ENCODE measurements at regions not wholly inside any gene's neighbourhood (a gene's known extent, or its start where the extent isn't known, plus 50 kb on each side); places are given as distances from the start of the nearest gene placed in this dataset.

DNA sequence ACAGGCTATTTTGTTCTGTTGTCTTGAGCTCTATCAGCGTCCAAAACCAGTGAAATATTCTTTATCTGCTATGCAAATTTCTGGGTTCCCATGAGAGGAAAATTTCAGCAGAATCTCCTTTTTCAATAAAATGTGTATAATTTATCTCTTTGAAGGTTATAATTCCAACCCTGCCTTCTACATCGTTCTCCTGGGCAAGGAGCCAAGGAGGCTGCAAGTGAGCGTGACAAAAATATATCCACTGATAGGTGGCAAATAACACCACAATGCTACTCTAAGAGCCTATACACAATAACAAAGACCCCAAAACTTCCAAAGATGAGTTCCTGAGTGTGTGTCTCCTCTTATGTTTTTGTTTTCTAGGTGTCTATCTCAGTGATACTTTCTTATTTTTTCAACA is 664.7 kb upstream of the SORCS1 start:
- in situ Hi-C loops (cut with HindIII; ENCODE audit: low sequenced_read_pairs): no loop called here

- in situ Hi-C loops (cut with HindIII; ENCODE audit: low sequenced_read_pairs): no loop called here
These were observed 661.7 kb upstream of the SORCS1 start for GRCh38 chr10:107826171-107826570.

DNA sequence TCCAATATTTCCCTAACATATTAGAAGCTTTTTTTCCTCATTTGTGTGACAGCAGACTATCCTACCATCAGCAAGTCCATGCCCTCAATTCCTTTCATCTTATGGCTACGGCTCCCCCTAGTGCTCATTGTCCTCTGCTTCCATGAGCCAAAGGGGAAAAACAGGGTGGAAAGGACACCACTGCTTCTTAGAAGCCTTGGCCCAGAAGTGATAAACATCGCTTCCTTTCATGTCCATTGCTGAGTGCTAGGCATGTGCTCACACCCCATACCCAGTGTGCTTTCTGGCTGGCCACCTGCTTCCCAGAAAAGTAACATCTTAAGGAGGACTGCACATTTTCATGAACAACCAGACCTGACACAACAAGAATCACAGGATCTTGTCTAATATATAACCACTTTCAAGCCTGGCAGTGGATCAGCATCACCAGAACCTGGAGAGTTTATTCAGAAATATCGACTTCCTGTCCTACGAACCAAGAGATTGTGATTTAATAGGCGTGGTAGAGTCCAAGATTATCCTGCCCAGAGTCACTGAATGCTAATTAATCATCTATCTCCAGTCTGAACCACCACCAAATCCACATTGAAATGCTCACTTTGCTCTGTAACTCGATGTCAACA is 650.5 kb upstream of the SORCS1 start:
- in situ Hi-C loops (cut with HindIII; ENCODE audit: low sequenced_read_pairs): no loop called here

DNA sequence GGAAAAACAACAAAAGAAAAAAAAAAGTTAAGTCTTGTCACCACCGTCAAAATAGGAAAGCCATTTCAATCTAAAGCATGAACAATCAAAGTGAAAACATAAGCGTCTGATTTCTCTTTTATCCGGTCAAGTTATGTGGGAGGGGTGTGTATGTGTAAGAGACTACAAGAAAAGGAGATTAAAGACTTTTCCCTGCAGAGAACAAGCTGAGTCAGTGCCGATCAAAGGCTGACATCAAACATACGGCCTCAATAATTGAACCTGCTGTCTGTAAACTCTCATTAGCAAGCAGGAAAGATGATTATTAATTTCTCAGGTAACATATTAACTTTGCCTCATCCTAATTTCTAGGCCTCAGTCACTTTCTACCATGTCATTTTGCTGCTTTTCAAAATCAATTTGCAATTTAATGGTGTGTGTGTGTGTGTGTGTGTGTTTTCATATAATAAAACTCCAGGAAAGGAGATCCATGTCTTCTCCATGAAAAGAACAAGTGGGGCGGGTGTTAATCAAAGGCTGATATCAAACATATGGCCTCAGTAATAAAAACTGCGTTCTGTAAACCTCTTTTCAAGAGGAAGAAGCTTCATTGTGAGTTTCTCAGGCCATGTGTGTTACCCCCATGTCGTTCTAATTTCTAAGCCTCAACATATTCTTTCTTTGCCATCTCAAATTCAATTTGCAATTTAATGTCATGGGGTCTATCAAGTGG is 649.1 kb upstream of the SORCS1 start:
- in situ Hi-C loops (cut with HindIII; ENCODE audit: low sequenced_read_pairs): no loop called here

DNA sequence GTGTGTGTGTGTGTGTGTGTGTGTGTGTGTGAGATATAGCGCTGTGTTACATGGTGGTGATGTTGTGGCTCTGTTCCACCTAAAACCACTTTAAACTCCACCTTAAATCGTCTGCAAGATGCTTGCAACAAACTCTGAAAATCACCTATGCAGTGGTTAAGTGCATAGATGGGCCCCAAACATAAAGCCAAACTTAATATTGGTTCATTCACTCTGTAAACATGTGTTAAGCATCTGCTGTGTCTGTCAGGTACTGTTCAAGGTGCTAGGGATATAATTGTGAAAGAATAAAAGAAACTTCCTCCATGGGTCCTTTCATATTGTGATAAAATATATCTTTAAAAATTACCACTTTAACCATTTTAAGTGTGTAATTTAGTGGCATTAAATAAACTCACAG is 645.4 kb upstream of the SORCS1 start:
- in situ Hi-C loops (cut with HindIII; ENCODE audit: low sequenced_read_pairs): no loop called here

DNA sequence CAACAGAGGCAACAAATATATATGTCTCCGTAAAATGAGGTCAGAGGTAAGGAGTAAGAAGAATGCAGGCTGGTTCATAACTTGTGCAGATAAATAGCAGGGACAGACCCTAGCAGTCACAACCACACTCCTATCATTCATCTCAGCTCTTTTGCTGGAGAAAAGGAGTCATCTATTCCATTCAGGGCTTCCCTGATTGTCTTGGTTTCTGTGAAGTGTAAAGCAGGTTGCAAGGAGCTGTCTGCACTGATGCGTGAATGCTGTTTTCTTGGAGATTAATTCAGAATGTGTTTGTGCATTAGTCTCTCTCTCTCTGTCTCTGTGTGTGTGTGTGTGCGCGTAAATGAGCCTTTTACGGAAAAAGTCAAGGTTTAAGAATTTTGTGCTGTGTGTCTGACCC is 643.3 kb upstream of the SORCS1 start:
- in situ Hi-C loops (cut with HindIII; ENCODE audit: low sequenced_read_pairs): no loop called here

DNA sequence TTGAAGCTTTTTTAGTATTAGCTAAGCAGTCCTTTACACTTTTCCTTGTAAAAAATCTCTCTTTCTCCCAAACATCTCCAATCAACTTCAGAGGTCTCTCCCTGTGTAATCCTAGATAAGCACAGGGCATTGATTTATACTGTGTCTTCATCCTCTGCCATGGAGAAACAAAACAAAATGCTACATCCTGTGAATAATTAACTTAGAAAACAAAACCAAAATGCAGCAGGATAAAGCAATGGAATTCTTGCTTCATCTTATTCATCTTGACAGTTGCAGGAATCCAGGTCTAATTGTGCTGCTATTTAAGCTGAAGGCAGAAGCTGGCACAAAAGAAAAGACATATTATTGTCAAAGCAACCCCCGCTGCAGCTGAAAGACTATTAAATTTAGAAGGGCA is 641.5 kb upstream of the SORCS1 start:
- in situ Hi-C loops (cut with HindIII; ENCODE audit: low sequenced_read_pairs): no loop called here

GRCh38 chr10:107803546-107803945 is 639.0 kb upstream of the SORCS1 start:
- in situ Hi-C loops (cut with HindIII; ENCODE audit: low sequenced_read_pairs): no loop called here

DNA sequence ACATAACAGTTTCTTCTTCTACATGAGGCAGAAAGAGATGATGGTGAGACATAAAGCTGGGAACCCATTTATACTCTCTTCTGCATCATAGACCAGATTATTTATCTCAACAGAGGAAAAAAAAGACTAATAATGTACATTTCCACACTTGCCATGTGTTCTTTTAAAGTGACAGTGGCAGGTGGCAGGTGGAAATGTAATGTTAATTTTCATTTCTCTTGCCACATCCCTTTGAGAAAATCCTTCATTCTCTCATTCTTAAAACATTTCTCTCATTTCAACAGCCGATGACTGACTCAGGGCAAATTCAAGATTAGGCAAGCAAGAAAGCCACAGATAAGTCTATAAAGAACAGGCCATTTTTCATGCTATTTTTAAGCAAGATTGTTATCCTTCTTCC is 635.6 kb upstream of the SORCS1 start:
- in situ Hi-C loops (cut with HindIII; ENCODE audit: low sequenced_read_pairs): no loop called here

DNA sequence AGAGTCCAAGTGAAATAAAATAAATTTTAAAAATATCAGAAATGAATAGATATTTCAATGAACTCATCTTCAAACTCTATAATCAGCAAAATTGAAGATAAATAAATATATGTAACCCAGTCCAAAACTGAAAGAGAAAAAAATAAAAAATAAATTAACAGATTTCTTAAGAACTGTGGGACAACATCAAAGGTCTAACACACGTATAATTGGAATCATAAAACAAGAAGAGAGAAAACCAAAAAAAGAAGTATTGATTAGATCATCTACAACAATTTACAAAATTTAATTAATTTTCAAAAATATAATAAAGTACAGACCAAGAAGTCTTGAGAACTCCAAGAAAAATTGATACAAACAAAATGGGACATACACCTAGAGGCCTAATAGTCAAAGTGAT is 625.8 kb upstream of the SORCS1 start:
- in situ Hi-C loops (cut with HindIII; ENCODE audit: low sequenced_read_pairs): no loop called here

DNA sequence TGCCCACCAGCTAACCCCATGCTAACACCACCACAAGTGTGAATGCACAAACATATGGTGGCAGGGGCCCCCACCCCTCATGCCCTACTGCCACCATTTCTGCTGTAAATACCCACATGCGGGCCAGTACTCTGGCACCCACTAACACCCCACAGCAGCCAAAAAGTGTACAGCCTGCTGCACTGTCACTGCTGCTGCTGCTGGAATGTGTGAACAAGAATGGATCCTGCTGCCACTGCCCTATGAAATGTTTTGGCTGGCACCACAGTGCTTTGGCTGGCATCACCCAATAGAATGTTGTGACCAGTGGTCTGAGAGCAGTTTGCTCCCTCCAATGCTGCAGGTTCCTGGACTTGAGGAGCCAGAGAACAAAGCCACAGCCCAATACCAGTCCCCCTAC is 606.6 kb upstream of the SORCS1 start:
- in situ Hi-C loops (cut with HindIII; ENCODE audit: low sequenced_read_pairs): no loop called here

GRCh38 chr10:107767185-107767584 is 602.7 kb upstream of the SORCS1 start:
- in situ Hi-C loops (cut with HindIII; ENCODE audit: low sequenced_read_pairs): no loop called here

DNA sequence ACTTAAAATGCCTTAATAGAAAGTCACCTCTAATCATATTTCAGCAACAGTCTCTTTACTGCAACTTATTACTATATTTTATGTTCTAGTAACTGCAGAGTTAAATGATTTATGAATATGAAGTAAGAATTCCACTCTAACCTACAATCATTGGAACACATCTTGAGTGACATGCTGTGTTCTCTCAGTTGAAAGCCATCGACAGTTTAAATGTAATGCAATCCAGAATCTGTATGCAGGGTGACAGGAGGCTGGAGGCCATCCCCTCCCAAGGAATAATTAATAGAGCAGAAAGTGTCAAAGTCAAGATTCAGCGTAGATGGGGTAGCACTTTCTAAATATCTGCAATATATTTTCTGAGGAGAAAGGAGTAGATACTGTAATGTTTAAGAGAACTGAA is 590.3 kb upstream of the SORCS1 start:
- in situ Hi-C loops (cut with HindIII; ENCODE audit: low sequenced_read_pairs): no loop called here

DNA sequence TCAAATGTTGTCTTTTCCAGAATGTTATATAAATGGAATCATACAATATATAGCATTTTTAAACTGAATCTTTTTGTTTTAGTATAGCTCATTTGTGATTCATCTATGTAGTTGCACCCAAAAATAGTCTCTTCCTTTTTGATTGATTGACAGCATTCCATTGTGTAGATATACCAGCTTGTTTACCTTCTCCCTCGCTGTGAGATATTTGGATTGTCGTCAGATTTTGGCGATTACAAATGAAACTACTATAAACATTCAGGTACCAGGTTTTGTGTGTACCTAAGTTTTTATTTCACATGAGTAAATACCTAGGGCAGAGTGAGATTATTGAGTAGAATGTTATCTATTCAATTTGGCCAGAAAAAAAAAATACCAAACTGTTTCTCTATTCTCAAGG is 584.7 kb upstream of the SORCS1 start:
- in situ Hi-C loops (cut with HindIII; ENCODE audit: low sequenced_read_pairs): no loop called here

- in situ Hi-C loops (cut with HindIII; ENCODE audit: low sequenced_read_pairs): no loop called here
These were observed 583.3 kb upstream of the SORCS1 start for GRCh38 chr10:107747851-107748250.

GRCh38 chr10:107741971-107742370 is 577.5 kb upstream of the SORCS1 start:
- in situ Hi-C loops (cut with HindIII; ENCODE audit: low sequenced_read_pairs): no loop called here

GRCh38 chr10:107740962-107741690 is 576.6 kb upstream of the SORCS1 start:
- in situ Hi-C loops (cut with HindIII; ENCODE audit: low sequenced_read_pairs): no loop called here

GRCh38 chr10:107739951-107740350 is 575.4 kb upstream of the SORCS1 start:
- in situ Hi-C loops (cut with HindIII; ENCODE audit: low sequenced_read_pairs): no loop called here

- in situ Hi-C loops (cut with HindIII; ENCODE audit: low sequenced_read_pairs): no loop called here
These were observed 569.0 kb upstream of the SORCS1 start for GRCh38 chr10:107733328-107734130.

DNA sequence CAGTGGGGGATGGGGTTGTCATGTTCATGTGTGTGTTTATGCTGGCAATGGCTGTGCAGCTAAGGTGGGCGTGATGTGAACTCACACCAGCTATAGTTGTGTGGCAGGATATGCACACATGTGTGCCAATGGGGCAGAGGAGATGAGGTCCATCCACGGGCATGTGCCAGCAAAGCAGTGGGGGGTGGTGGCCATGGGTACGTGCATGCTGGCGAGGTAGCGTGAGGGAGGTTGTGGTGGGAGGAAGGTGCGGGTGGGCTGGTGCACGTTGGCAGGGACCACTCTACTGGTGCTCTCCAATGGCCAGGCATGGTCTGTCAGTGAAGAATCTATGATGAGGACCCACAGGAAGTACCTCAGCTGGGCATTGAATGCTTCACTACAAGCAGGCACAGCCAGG is 567.5 kb upstream of the SORCS1 start:
- in situ Hi-C loops (cut with HindIII; ENCODE audit: low sequenced_read_pairs): no loop called here

GRCh38 chr10:107728807-107729206 is 564.3 kb upstream of the SORCS1 start:
- in situ Hi-C loops (cut with HindIII; ENCODE audit: low sequenced_read_pairs): no loop called here

All from endothelial cell of hepatic sinusoid (primary cell).